ENCODE measurements at regions not wholly inside any gene's neighbourhood (a gene's known extent, or its start where the extent isn't known, plus 50 kb on each side); places are given as distances from the start of the nearest gene placed in this dataset.

DNA sequence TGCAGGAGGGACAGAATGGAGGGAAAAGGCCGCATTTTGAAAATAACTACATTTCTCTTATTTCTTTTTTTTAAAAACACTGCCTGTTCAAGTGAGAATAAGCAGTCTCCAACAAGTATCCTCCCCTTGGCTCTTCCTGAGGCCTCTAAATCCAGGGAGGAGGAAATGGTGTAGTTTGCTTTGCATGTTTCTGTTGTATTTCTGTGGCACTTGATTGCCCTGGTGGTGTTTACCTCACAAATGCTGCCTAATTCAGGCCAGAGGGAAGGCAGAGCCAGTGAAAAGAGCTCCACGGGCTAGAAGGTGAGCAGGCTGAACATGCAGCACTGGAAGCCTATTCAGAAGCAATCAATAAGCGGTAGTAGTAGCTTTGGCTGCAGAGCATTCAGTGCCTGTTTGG is 149.3 kb upstream of the ATP11B start:
- Histone ChIP-seq H3K9me3 (ENCODE audit: control insufficient read depth in 2 of 3, insufficient read depth in 1 of 3, low read length in 3 of 3) (peaks cover 0 to 5% (median 0%) of the 10 kb centered on the region in 3 donors), H3K9ac (ENCODE audit: low read length in 3 of 3) (no peak overlapping the region), H3K27ac (ENCODE audit: low read depth in 2 of 2, low read length in 2 of 2) (no peak overlapping the region), H3K4me3 (ENCODE audit: low read length in 3 of 3) (no peak overlapping the region), H3K36me3 (ENCODE audit: control insufficient read depth in 2 of 3, insufficient read depth in 3 of 3, low read length in 3 of 3) (no peaks in the 10 kb centered on the region), H3K27me3 (ENCODE audit: control insufficient read depth, insufficient read depth, low read length) (no peaks in the 10 kb centered on the region), H3K4me1 (ENCODE audit: control insufficient read depth in 2 of 3, insufficient read depth in 2 of 3, low read depth in 1 of 3, low read length in 3 of 3) (no peaks in the 10 kb centered on the region)
- FAIRE-seq (no peak), DNase-seq (no peak)
- TF ChIP-seq, protein P1, sequence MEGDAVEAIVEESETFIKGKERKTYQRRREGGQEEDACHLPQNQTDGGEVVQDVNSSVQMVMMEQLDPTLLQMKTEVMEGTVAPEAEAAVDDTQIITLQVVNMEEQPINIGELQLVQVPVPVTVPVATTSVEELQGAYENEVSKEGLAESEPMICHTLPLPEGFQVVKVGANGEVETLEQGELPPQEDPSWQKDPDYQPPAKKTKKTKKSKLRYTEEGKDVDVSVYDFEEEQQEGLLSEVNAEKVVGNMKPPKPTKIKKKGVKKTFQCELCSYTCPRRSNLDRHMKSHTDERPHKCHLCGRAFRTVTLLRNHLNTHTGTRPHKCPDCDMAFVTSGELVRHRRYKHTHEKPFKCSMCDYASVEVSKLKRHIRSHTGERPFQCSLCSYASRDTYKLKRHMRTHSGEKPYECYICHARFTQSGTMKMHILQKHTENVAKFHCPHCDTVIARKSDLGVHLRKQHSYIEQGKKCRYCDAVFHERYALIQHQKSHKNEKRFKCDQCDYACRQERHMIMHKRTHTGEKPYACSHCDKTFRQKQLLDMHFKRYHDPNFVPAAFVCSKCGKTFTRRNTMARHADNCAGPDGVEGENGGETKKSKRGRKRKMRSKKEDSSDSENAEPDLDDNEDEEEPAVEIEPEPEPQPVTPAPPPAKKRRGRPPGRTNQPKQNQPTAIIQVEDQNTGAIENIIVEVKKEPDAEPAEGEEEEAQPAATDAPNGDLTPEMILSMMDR (IDR thresholded peaks at IDR 0.05; ENCODE audit: borderline replicate concordance, extremely low read depth, insufficient read depth), result no peak
- intact Hi-C loops (cut with DNase I), result no loop called here

DNA sequence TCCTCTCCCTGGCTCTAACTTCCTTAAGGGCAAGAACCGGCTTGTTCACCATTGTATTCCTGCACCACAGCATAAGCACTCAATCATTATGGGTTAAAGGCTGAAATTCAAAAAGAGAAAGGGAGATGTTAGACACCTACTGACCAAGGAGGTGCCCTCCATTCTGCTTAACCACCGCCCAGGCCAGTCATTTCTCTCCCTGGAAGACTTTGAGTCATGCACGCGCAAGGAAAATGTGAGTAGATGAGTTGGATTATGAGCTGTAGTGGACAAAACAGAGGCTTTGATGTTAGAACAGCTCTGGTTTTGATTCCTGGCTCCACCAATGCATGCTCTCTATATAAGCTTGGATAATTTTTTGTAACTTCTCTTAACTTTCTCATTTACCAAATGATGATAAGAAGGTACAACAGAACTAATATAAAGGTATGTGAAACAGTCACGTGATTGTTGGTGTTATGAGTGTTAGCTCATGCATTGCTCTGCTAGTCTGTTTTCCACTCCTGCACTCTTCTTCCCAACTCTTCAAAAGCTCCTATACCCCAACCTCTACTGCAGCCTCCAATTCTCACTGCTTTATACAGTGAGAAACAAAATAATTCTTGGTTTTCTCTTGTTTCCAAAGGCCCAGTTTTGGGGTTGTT is 148.4 kb upstream of the ATP11B start:
- FAIRE-seq (no peak), DNase-seq (no peak)
- no peaks in the 10 kb centered on the region for H3K4me1 ChIP-seq (ENCODE audit: control insufficient read depth in 2 of 3, insufficient read depth in 2 of 3, low read depth in 1 of 3, low read length in 3 of 3)
- peaks cover 0 to 5% (median 0%) of the 10 kb centered on the region in 3 donors for H3K9me3 ChIP-seq (ENCODE audit: control insufficient read depth in 2 of 3, insufficient read depth in 1 of 3, low read length in 3 of 3)
- no peak overlapping the region for H3K9ac ChIP-seq (ENCODE audit: low read length in 3 of 3)
- intact Hi-C loops (cut with DNase I), result no loop called here
- H3K27ac ChIP-seq (ENCODE audit: low read depth in 2 of 2, low read length in 2 of 2), result no peak overlapping the region
- TF ChIP-seq, protein P1 (IDR thresholded peaks at IDR 0.05; ENCODE audit: borderline replicate concordance, extremely low read depth, insufficient read depth), result no peak
- H3K4me3 ChIP-seq (ENCODE audit: low read length in 3 of 3), result no peak overlapping the region
- no peaks in the 10 kb centered on the region for H3K27me3 ChIP-seq (ENCODE audit: control insufficient read depth, insufficient read depth, low read length)
- H3K36me3 ChIP-seq (ENCODE audit: control insufficient read depth in 2 of 3, insufficient read depth in 3 of 3, low read length in 3 of 3), result no peaks in the 10 kb centered on the region

DNA sequence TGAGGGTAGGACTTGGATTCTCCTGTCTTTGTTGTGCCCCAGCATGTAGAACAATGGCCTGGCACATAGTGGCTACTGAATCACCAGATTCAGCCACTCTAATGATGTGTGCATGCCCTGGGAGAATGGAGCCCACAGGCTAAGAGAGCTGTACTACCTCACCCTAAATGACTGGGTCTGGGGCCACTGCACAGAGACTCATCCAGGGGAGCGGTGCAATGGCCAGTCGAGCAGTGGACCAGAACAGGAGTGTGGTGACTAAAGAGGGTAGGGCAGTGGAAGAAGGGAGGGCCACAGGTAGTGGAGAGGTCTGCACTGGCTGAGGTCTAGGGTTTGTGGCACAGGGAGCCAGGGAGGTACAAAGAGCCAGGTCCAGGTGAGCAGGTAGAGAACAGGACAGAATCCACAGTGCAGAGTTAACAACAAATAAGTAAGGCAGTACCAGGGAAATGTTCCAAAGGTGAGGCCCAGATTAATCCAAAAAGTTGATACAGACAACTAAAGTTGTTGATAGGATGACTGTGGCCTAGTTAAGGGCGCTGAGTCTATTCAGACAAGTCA is 142.7 kb upstream of the ATP11B start:
- Histone ChIP-seq H3K9ac (ENCODE audit: low read length in 3 of 3) (no peak overlapping the region), H3K27ac (ENCODE audit: low read depth in 2 of 2, low read length in 2 of 2) (no peak overlapping the region), H3K36me3 (ENCODE audit: control insufficient read depth in 2 of 3, insufficient read depth in 3 of 3, low read length in 3 of 3) (no peaks in the 10 kb centered on the region), H3K9me3 (ENCODE audit: control insufficient read depth in 2 of 3, insufficient read depth in 1 of 3, low read length in 3 of 3) (no peaks in the 10 kb centered on the region), H3K27me3 (ENCODE audit: control insufficient read depth, insufficient read depth, low read length) (no peaks in the 10 kb centered on the region), H3K4me3 (ENCODE audit: low read length in 3 of 3) (no peak overlapping the region), H3K4me1 (ENCODE audit: control insufficient read depth in 2 of 3, insufficient read depth in 2 of 3, low read depth in 1 of 3, low read length in 3 of 3) (no peaks in the 10 kb centered on the region)
- intact Hi-C loops (cut with DNase I), result no loop called here
- TF ChIP-seq, protein P1 (IDR thresholded peaks at IDR 0.05; ENCODE audit: borderline replicate concordance, extremely low read depth, insufficient read depth), result no peak
- no peak for DNase-seq
- no peak for FAIRE-seq

Measured in kidney (tissue), 13 donors.